GM12891 (cell line): ENCODE measurements at regions not wholly inside any gene's neighbourhood (a gene's known extent, or its start where the extent isn't known, plus 50 kb on each side); places are given as distances from the start of the nearest gene placed in this dataset.

Source experiments
- PAX5 ChIP-seq: IDR thresholded peaks from 2 replicates; pipeline ENCODE4 v1.6.1; 2011; ENCODE audit warnings: low read length, moderate library complexity, mild to moderate bottlenecking; ENCODE audit not compliant: insufficient read depth, severe bottlenecking
- POLR2A ChIP-seq: IDR thresholded peaks from 2 replicates; pipeline ENCODE4 v1.6.1; 2011; ENCODE audit warnings: low read depth, low read length, control low read depth
- POLR2AphosphoS5 ChIP-seq: IDR thresholded peaks from 2 replicates; pipeline ENCODE4 v1.6.1; 2011; ENCODE audit warnings: low read depth, low read length, control low read depth
- SPI1 ChIP-seq: IDR thresholded peaks from 2 replicates; pipeline ENCODE4 v1.6.1; 2011; ENCODE audit warnings: low read depth, low read length, control low read depth
- TAF1 ChIP-seq: IDR thresholded peaks from 2 replicates; pipeline ENCODE4 v1.6.1; 2011; ENCODE audit warnings: low read depth, low read length, control low read depth

DNA sequence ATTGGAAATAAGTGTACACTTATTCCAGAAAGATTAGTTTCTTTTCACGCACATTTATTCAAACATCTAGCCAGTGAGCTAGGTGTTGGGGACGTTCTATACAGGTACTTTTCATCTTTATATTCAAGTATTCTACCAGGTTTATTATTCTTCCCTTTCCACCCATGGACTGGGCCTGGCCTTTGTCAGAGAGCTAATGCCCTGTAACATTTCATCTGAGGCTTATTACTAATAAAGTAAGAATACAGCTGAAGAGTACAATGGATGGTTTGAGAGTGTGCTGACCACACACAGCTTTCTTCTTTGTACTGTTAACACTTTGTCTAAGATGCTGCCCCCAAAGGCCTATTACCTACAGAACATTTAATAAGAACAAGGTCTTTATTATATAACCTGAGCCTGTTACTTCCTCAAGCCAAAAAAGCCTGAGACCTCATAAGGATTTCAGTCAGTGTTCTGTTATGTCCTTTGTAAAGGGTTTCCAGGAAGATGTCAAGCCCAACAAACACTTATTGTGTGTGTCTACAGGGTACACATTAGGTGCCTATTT is 93.5 kb downstream of the ZNF608 start:
- TF ChIP-seq POLR2A, result no peak
- no peak for TF ChIP-seq POLR2AphosphoS5
- TF ChIP-seq TAF1, result no peak
- no peak for TF ChIP-seq PAX5
- no peak for TF ChIP-seq SPI1
